NCI-H1048 (cell line): ENCODE measurements at regions not wholly inside any gene's neighbourhood (a gene's known extent, or its start where the extent isn't known, plus 50 kb on each side); places are given as distances from the start of the nearest gene placed in this dataset.

ENCODE experiments used
- DNase-seq: peaks from one replicate; lab custom pipeline; 2025; lab: John Stamatoyannopoulos, UW

DNA sequence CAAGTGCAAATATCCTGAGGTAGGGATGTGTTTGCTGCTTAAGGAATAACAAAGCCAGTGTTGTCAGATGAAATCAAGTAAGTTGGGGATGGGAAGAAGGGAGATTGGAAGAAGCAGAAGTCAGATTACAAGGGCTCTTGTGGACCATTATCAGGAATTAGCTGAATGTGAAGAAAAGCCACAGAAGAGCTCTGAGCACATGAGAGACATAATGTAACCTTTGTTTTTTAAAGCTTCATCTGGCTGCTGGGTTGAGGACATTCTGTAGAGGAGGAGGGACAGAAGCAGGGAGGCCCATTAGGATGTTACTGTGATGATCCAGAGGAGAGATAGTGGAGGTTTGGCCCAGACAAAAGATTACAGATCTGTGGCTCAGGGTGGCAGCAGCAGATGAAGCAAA, 111.7 kb downstream of the DUSP10 start:
- no peak for DNase-seq

DNA sequence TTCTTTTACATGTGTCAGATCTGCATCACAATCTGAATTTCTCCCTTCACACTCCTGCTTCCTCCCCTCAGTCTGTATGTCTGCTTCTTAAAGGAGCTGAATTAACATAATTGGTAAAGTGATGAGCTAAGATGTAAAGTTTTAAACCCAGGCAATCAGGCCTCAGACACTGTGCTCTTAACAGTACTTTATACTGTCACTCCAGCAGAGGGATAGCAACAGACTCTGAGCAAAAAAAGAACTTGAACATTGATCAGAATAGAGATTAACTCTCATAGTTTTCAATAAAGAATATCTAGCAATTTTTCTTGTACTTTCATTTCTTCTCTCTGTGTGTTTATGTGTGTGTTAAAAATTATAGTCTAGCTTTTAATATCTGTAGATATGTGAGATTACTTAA, 110.3 kb downstream of the DUSP10 start:
- no peak for DNase-seq

DNA sequence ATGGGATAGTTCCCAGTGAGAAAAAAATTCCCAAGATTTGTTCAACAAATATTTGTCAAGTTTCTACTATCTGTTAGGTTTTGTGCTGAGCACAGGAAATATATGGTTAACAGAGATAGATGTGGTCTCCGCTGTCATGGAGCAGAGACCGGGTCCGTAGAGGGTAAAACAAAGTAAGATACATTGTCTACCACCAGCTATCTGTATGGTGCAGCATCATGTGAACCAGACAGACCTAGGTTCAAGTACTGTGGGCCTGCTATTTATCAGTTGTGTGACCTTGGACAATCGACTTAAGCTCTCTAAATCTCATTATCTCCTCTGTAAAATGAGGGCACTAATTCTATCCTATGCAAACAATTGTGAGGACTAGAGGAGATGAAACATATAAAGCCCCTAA, 109.8 kb downstream of the DUSP10 start:
- no peak for DNase-seq

DNA sequence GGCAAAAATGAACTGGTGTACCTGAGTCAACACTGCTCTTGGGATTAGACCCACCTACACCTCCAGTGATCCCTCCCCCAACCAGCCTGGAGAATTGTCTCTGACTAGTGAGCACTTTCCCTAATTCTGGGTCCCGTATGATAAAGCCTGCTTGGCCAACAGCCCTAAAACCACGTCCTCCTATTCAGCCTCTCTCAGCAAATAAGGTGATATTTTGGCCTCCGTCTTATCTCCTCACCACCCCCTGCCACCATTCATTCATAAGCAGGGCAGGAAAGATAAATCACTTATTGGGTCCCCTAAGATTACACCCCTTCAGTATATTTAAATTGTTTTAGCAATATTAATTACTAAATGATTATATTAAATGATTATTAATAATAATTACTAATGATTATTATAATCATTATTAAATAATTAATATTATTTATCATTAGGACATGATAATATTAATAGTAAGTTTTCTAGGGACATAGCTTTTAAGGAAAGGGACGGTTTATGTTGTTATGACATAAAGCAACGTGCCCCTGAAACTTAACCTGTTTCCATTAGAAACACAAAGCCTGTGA, 108.0 kb downstream of the DUSP10 start:
- no peak for DNase-seq

DNA sequence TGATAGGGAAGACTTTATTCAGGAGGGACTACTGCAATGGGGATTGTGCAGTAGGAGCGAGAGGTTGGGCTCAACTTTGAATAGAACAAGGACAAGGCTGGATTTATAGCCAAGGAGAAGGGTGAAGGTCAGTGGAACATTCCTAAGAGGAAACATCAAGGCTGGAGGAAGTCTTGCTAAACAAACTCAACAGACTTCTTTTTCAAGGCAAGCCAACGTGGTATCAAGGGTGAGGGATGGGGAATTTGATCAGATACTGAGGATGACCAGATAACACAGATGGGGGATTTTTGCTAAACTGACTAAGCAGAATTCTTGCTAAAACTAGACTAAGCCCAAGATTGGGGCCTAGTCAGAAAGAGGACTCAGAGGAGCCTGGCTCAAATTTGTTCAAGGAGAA, 107.3 kb downstream of the DUSP10 start:
- no peak for DNase-seq

DNA sequence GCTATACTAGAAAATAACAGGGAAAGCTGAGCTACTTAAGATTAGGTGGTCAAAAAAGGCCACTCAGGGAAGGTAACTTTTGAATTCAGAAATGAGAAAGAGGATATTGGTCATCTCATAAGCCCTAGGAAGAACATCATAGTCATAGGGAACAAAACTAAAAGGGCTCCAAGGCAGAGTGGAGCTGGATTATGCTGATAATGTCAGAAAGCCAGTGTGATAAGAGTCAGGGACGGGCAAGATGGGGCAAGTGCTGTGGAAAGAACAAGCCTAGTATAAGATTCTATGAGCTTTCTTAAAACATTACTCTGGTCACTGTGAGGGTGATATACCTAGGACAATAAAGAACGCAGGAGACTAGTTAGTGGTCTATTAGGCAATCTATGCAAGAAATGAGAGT, 106.6 kb downstream of the DUSP10 start:
- DNase-seq: no peak

DNA sequence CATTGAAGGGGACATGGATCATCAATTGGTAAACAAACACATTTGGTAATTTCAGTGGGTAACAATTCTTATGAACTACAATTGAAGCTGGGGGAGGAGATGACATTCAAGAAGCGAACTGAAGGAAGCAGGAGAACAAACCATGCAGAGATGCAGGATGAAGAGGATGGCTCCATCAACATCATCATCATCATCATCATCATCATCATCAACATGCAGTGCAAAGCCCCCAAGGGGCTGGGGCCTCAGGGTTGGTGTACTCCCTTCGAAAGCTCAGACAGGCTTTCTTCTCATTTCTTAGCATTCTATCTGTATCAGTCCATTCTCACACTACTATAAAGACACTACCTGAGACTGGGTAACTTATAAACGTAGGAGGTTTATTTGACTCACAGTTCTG, 105.8 kb downstream of the DUSP10 start:
- DNase-seq: no peak

DNA sequence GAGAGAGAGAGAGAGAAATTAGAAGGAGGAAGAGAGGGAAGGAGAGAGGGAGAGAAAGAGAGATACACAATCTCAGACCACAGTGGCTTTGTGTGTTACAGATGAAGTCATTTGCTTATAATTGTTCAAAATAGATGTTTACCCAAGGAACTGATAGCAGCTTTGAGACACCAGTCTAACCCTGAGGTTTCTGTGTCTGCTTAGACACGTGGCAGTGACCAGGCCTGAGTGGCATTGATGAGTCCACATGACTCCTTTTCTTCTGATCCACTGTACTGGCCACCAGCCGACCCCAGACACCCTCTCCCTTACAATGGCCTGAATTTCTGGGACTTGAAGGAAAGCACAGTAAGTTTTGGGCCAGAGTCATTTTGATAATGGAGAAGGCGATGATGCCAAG, 104.9 kb downstream of the DUSP10 start:
- DNase-seq: no peak

DNA sequence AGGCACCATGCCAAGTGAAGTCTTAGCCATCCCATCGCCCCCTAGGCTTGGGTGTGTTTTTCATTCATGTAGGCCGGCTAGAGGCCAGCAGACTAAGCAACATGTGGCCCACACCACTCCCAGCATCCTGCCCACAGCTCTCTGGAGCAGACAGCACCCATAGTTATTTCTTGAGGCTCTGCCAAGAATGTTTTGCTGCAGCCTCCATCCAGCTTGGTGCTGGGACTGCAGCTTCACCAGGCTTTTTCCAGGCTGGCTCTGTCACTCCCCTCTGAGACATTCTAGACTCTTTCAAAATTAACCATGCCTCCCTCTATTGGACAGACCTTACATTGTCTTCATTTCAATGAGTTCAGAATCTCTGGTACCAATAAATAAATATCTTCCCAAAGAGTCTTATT, 104.2 kb downstream of the DUSP10 start:
- DNase-seq: no peak

DNA sequence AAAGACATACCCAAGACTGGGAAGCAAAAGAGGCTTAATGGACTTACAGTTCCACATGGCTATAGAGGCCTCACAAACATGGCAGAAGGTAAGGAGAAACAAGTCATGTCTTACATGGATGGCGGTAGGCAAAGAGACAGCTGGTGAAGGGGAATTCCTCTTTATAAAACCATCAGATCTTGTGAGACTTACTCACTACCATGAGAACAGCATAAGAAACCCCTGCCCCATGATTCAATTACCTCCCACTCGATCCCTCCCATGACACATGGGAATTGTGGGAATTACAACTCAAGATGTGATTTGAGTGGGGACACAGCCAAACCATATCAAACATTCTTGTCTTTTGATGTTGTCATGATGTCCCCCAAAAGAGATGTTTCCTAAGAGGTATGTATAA, 103.3 kb downstream of the DUSP10 start:
- no peak for DNase-seq

DNA sequence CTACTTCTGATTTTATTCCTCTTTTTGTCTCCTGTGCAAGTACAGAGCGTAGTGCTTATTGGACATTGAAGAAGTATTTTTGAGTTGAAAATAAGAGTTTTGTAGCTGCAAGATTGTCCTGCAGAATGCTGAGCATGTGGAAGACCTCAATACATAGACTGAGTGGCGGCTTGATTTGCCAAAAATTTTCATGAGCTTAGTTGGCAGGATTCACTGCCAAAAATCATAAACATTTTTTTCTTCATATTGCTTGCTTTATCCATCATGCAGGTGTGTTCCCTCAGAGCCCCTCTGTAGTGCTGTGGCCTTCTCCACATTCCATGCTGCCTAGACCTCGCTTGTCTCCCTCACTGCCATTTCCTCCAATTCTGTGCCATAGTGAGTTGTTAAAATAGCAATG, 100.1 kb downstream of the DUSP10 start:
- DNase-seq: no peak

DNA sequence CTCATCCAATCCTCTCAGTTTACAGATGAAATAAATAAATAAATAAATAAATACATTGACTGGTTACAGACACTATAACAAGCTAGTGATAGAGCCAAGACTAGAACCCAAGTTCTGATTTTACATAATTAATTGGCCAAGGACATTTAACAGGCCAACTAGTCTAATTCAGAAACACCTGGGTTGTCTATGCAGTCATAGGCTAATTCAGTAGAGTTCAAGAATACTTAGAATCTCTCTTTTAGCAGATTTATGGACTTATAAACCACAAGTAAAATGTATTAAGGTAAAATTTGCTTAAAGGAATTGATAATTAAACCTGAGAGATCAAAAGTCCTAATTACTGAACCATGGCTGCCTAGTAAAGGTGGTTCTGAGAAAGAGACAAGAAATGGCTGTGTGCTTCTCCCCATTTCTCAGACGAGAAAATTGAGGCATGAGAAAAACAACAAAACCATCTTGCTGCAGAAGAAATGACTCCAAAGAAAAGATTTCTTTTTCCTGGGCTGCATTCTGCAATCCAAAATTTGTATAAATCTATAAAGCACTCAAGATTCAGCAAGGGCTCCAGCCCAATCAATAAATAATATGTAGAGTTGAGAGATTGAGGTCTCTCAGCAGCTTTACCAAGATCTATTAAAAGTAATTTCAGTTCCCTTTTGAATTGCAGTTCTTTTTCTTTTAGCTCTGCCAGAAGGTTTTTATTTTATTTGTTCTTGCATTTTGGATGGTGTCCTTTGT, 98.3 kb downstream of the DUSP10 start:
- no peak for DNase-seq

DNA sequence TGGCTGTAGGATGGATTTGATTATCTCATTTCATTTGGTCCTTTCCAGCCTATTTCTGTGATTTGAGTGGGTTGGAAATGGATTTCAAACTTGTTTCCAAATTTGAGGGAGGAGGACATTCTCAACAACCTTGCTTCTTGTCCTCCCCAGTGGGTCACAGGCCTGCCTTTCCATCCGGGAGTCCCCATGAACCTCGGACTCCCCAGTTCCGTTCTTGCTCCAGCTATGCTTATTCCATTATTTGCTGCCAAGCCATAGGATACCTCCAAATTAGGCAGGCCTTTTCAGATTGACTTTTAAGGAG, 97.8 kb downstream of the DUSP10 start:
- DNase-seq: no peak

DNA sequence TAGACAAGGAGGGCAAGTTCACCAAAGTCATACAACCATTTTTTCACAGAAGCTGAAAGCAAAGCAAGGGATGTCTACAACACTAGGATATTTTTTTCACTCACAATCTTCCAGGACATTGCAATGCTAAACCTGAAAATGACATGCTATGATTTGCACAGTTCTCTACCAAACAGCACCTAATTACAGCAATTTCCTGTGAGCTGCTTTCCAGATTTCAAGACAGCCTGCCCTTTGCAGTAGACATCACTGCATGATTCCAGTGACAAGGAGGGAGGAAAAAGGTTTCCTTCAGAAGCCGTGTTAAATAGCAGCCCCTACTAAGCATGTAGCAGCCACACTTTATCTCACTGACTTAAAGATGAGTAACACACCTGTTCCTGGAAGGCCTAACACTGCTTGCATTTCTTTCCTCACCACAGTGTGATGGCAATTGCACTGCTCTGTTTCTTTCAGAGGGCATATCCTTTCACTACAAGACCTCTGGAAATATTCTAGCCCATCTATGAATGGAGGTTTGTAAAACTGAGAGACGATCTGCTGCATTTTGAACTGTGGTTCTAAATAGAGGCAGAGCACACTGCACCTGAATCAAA, 97.1 kb downstream of the DUSP10 start:
- DNase-seq: no peak

DNA sequence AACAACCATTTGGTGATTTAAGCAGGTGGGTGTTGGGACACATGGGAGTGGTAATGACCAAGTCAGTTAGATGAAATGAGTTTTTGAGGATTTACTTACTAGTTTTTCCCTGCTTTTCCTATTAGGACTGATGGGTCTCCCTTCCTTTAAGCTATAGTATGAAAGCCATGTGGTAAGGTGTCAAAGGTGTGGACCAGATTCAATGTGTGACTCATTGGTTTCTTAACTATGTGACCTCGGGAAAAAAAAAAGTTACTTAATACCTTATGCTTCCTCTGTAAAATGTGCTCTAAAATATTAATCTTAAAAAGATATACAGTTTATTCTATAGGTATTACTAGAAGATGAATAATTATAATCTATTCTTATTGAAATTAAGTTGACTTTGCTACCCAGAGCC, 93.7 kb downstream of the DUSP10 start:
- no peak for DNase-seq
